ENCODE measurements at regions not wholly inside any gene's neighbourhood (a gene's known extent, or its start where the extent isn't known, plus 50 kb on each side); places are given as distances from the start of the nearest gene placed in this dataset.

GRCh38 chr9:73575101-73576060 is 423.7 kb downstream of the ANXA1 start:
- no peak overlapping the region for H3K4me2 ChIP-seq (ENCODE audit: insufficient read depth, low read length)

GRCh38 chr9:73577848-73578247 is 426.2 kb downstream of the ANXA1 start:
- ATAC-seq (ENCODE audit: insufficient read depth, low read depth) (no peak), DNase-seq (no peak)
- Histone ChIP-seq H2AFZ (ENCODE audit: low read depth, low read length) (no peak overlapping the region), H4K20me1 (ENCODE audit: insufficient read depth, low read length) (no peaks in the 10 kb centered on the region), H3K79me2 (ENCODE audit: insufficient read depth, low read length) (no peaks in the 10 kb centered on the region), H3K9ac (ENCODE audit: low read depth, low read length) (no peak overlapping the region), H3K36me3 (ENCODE audit: insufficient read depth, low read length) (no peaks in the 10 kb centered on the region), H3K27ac (ENCODE audit: low read length) (no peak overlapping the region), H3K9me3 (ENCODE audit: insufficient read depth, low read length, severe bottlenecking) (no peaks in the 10 kb centered on the region), H3K4me1 (ENCODE audit: insufficient read depth, low read length) (peaks cover 2% of the 10 kb centered on the region; the same call in 1 of the 2 replicates), H3K27me3 (ENCODE audit: insufficient read depth, low read length, poor library complexity) (no peaks in the 10 kb centered on the region), H3K4me2 (ENCODE audit: insufficient read depth, low read length) (no peak overlapping the region), H3K4me3 (ENCODE audit: low read depth in 1 of 2, low read length in 2 of 2) (no peak overlapping the region)
- TF ChIP-seq CTCF (IDR thresholded peaks at IDR 0.05; ENCODE audit: borderline replicate concordance, extremely low read depth, low read length, poor library complexity, severe bottlenecking) (no peak), EZH2 (IDR thresholded peaks at IDR 0.05; ENCODE audit: borderline replicate concordance, low read depth, low read length, severe bottlenecking) (no peak)

More at GRCh38 chr9:73575101-73576060, 423.7 kb downstream of the ANXA1 start:
- Histone ChIP-seq H3K27ac (ENCODE audit: low read length) (no peak overlapping the region), H3K4me1 (ENCODE audit: insufficient read depth, low read length) (peaks cover 2% of the 10 kb centered on the region; the same call in 1 of the 2 replicates), H3K9ac (ENCODE audit: low read depth, low read length) (no peak overlapping the region), H3K27me3 (ENCODE audit: insufficient read depth, low read length, poor library complexity) (no peaks in the 10 kb centered on the region), H4K20me1 (ENCODE audit: insufficient read depth, low read length) (no peaks in the 10 kb centered on the region), H2AFZ (ENCODE audit: low read depth, low read length) (no peak overlapping the region), H3K79me2 (ENCODE audit: insufficient read depth, low read length) (no peaks in the 10 kb centered on the region), H3K4me3 (ENCODE audit: low read depth in 1 of 2, low read length in 2 of 2) (no peak overlapping the region), H3K9me3 (ENCODE audit: insufficient read depth, low read length, severe bottlenecking) (no peaks in the 10 kb centered on the region), H3K36me3 (ENCODE audit: insufficient read depth, low read length) (no peaks in the 10 kb centered on the region)
- TF ChIP-seq CTCF (IDR thresholded peaks at IDR 0.05; ENCODE audit: borderline replicate concordance, extremely low read depth, low read length, poor library complexity, severe bottlenecking) (no peak), EZH2 (IDR thresholded peaks at IDR 0.05; ENCODE audit: borderline replicate concordance, low read depth, low read length, severe bottlenecking) (no peak)
- no peak for DNase-seq
- ATAC-seq (ENCODE audit: insufficient read depth, low read depth) = no peak

- Histone ChIP-seq H3K36me3 (ENCODE audit: insufficient read depth, low read length) (no peaks in the 10 kb centered on the region), H3K27me3 (ENCODE audit: insufficient read depth, low read length, poor library complexity) (no peaks in the 10 kb centered on the region), H3K9ac (ENCODE audit: low read depth, low read length) (no peak overlapping the region), H3K79me2 (ENCODE audit: insufficient read depth, low read length) (no peaks in the 10 kb centered on the region), H3K27ac (ENCODE audit: low read length) (no peak overlapping the region), H3K4me3 (ENCODE audit: low read depth in 1 of 2, low read length in 2 of 2) (no peak overlapping the region), H4K20me1 (ENCODE audit: insufficient read depth, low read length) (no peaks in the 10 kb centered on the region), H2AFZ (ENCODE audit: low read depth, low read length) (no peak overlapping the region), H3K4me2 (ENCODE audit: insufficient read depth, low read length) (no peak overlapping the region), H3K9me3 (ENCODE audit: insufficient read depth, low read length, severe bottlenecking) (no peaks in the 10 kb centered on the region), H3K4me1 (ENCODE audit: insufficient read depth, low read length) (no peaks in the 10 kb centered on the region)
- ATAC-seq (ENCODE audit: insufficient read depth, low read depth) (no peak), DNase-seq (no peak)
- no peak for TF ChIP-seq EZH2 (IDR thresholded peaks at IDR 0.05; ENCODE audit: borderline replicate concordance, low read depth, low read length, severe bottlenecking)
- no peak for TF ChIP-seq CTCF (IDR thresholded peaks at IDR 0.05; ENCODE audit: borderline replicate concordance, extremely low read depth, low read length, poor library complexity, severe bottlenecking)
Measured at GRCh38 chr9:73579823-73580222, 428.2 kb downstream of the ANXA1 start.
